ENCODE measurements at regions not wholly inside any gene's neighbourhood (a gene's known extent, or its start where the extent isn't known, plus 50 kb on each side); places are given as distances from the start of the nearest gene placed in this dataset.

GRCh38 chr2:71898851-71899681 lies 248.6 kb downstream of the CYP26B1 start:
- TF ChIP-seq, protein P1, sequence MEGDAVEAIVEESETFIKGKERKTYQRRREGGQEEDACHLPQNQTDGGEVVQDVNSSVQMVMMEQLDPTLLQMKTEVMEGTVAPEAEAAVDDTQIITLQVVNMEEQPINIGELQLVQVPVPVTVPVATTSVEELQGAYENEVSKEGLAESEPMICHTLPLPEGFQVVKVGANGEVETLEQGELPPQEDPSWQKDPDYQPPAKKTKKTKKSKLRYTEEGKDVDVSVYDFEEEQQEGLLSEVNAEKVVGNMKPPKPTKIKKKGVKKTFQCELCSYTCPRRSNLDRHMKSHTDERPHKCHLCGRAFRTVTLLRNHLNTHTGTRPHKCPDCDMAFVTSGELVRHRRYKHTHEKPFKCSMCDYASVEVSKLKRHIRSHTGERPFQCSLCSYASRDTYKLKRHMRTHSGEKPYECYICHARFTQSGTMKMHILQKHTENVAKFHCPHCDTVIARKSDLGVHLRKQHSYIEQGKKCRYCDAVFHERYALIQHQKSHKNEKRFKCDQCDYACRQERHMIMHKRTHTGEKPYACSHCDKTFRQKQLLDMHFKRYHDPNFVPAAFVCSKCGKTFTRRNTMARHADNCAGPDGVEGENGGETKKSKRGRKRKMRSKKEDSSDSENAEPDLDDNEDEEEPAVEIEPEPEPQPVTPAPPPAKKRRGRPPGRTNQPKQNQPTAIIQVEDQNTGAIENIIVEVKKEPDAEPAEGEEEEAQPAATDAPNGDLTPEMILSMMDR (IDR thresholded peaks at IDR 0.05; ENCODE audit: insufficient read depth, missing control alignments): no peak
- DNase-seq (ENCODE audit: insufficient read length, low spot score): no peak
- FAIRE-seq: no peak

DNA sequence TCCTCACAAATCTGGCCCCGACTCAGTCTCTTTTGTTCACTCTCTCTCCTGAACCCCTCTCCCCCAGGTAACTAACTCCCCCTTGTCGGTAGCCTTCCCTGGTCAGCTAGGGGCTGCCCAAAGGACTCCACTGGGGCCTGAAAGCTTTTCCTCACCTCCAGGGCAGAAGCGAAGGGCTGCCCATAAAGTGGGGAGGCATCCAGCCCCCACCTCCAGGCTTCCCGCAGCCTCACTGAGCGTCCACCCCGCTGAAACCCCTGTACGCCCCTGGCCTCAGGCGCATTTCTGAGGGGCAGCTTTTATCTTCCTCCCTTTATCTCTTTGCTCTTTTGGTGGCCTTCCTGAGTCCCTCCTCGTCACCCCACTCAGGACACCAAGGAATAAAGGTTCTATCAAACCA lies 249.3 kb downstream of the CYP26B1 start:
- DNase-seq (ENCODE audit: insufficient read length, low spot score) (no peak), FAIRE-seq (no peak)
- TF ChIP-seq, protein P1 (IDR thresholded peaks at IDR 0.05; ENCODE audit: insufficient read depth, missing control alignments): no peak

DNA sequence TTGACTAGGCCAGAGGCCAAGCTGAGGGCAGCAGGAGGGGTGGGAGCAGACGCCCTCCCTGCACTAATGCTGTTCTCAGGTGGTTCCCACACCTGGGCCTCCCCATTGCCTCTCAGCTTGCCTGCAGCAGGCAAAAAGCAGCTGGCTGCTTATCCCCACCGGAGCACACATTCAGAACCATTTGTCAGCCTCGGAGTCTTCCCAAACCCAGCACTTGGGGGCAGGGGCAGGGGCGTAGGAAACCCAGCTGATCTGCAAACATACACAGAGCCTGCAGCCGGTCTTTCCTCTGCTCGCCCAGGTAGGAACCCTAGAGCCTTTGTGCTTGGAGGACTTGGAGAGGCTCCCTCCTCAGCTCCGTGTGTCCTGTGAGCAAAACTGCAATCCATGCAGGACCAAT lies 249.8 kb downstream of the CYP26B1 start:
- FAIRE-seq (no peak), DNase-seq (ENCODE audit: insufficient read length, low spot score) (no peak)
- TF ChIP-seq, protein P1 (IDR thresholded peaks at IDR 0.05; ENCODE audit: insufficient read depth, missing control alignments): no peak

DNA sequence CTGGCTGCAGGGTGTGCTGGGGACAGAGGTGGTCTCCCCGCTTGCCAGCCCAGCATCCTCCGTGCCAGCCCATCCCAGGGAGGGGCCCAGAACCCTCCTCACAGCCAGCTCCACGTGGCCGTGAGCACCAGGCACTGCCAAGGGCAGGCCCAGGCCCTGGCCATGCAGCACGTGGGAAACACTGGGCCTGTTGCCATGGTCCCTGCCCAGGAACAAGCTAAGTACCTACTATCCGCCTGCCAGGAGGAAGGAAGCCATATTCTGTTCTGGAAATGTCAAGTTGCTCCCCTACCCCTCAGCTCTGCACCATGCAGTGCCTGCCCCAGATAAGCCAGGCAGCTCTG lies 250.6 kb downstream of the CYP26B1 start:
- TF ChIP-seq, protein P1 (IDR thresholded peaks at IDR 0.05; ENCODE audit: insufficient read depth, missing control alignments): no peak
- DNase-seq (ENCODE audit: insufficient read length, low spot score) (no peak), FAIRE-seq (no peak)

GRCh38 chr2:71896385-71897136 lies 251.1 kb downstream of the CYP26B1 start:
- TF ChIP-seq, protein P1 (IDR thresholded peaks at IDR 0.05; ENCODE audit: insufficient read depth, missing control alignments): no peak
- FAIRE-seq (no peak), DNase-seq (ENCODE audit: insufficient read length, low spot score) (no peak)

GRCh38 chr2:71895320-71896161 lies 252.1 kb downstream of the CYP26B1 start:
- no peak for FAIRE-seq
- TF ChIP-seq, protein P1 (IDR thresholded peaks at IDR 0.05; ENCODE audit: insufficient read depth, missing control alignments): no peak

More at GRCh38 chr2:71895320-71896161, 252.1 kb downstream of the CYP26B1 start:
- DNase-seq (ENCODE audit: insufficient read length, low spot score): no peak

Measured in D721Med (cell line).